Colonic mucosa (tissue), 4 donors: ENCODE measurements at regions not wholly inside any gene's neighbourhood (a gene's known extent, or its start where the extent isn't known, plus 50 kb on each side); places are given as distances from the start of the nearest gene placed in this dataset.

Source experiments
- DNase-seq: peaks from one replicate; pipeline ENCODE4 v3.0.0-alpha.2; 2020
- H3K27ac ChIP-seq: fragments of 200-600 bp; one replicate; pipeline ENCODE4 v1.8.0; 2021
- H3K27me3 ChIP-seq: fragments of 200-600 bp; one replicate; pipeline ENCODE4 v1.8.0; 2021
- H3K36me3 ChIP-seq: fragments of 200-600 bp; one replicate; pipeline ENCODE4 v1.8.0; 2021
- H3K4me1 ChIP-seq: fragments of 200-600 bp; one replicate; pipeline ENCODE4 v1.8.0; 2021; ENCODE audit warnings: mild to moderate bottlenecking
- H3K4me3 ChIP-seq: fragments of 200-600 bp; one replicate; pipeline ENCODE4 v1.8.0; 2021
- H3K9ac ChIP-seq, 2 donors: one replicate each; pipeline ENCODE4 v1.7.0; 2013; ENCODE audit warnings: control low read depth in 2 of 2, low read depth in 2 of 2, low read length in 2 of 2
- H3K9me3 ChIP-seq: fragments of 200-600 bp; one replicate; pipeline ENCODE4 v1.8.0; 2021
- CTCF ChIP-seq: fragments of 200-600 bp; IDR thresholded peaks from one replicate; pipeline ENCODE4 v1.8.0; 2022; ENCODE audit warnings: antibody characterized with exemption, mild to moderate bottlenecking
- intact Hi-C: fragments of 100-400 bp; cut with DNase I; formaldehyde crosslinking; loops from one replicate; pipeline ENCODE4 v1.14.1; 2022
- donor health status: healthy.
- donor health status: DM: no; HTN: no; CAD: no.
- donor health status: DM: no; HTN: no; CAD: no.

GRCh38 chr5:9864791-9865190 is 234.6 kb upstream of the TAS2R1 start:
- H3K9me3 ChIP-seq = peaks cover 3% of the 10 kb centered on the region
- no peak overlapping the region for H3K27ac ChIP-seq
- TF ChIP-seq CTCF = no peak
- H3K4me3 ChIP-seq = no peak overlapping the region
- H3K9ac ChIP-seq = no peak overlapping the region
- no peaks in the 10 kb centered on the region for H3K27me3 ChIP-seq
- no peak for DNase-seq
- no peaks in the 10 kb centered on the region for H3K36me3 ChIP-seq
- intact Hi-C loops = no loop called here
- H3K4me1 ChIP-seq = no peaks in the 10 kb centered on the region

- no peak overlapping the region for H3K9ac ChIP-seq
- TF ChIP-seq CTCF = no peak
- intact Hi-C loops = no loop called here
- H3K27me3 ChIP-seq = no peaks in the 10 kb centered on the region
- no peak overlapping the region for H3K4me3 ChIP-seq
- no peaks in the 10 kb centered on the region for H3K4me1 ChIP-seq
- no peaks in the 10 kb centered on the region for H3K36me3 ChIP-seq
- DNase-seq = no peak
- peaks cover 3% of the 10 kb centered on the region for H3K9me3 ChIP-seq
- no peak overlapping the region for H3K27ac ChIP-seq
Observed at GRCh38 chr5:9863486-9863885, 233.3 kb upstream of the TAS2R1 start.

GRCh38 chr5:9861666-9862256 is 231.6 kb upstream of the TAS2R1 start:
- no peak for TF ChIP-seq CTCF
- Histone ChIP-seq H3K9me3 (peaks cover 3% of the 10 kb centered on the region), H3K36me3 (no peaks in the 10 kb centered on the region), H3K27me3 (no peaks in the 10 kb centered on the region), H3K9ac (no peak overlapping the region), H3K4me1 (no peaks in the 10 kb centered on the region), H3K27ac (no peak overlapping the region), H3K4me3 (no peak overlapping the region)
- intact Hi-C loops = no loop called here
- DNase-seq = no peak

GRCh38 chr5:9859808-9860207 is 229.7 kb upstream of the TAS2R1 start:
- no peaks in the 10 kb centered on the region for H3K27me3 ChIP-seq
- no peak for TF ChIP-seq CTCF

GRCh38 chr5:9858043-9858442 is 227.9 kb upstream of the TAS2R1 start:
- H3K36me3 ChIP-seq = no peaks in the 10 kb centered on the region
- no peak overlapping the region for H3K27ac ChIP-seq
- H3K4me3 ChIP-seq = no peak overlapping the region
- TF ChIP-seq CTCF = no peak
- no peak overlapping the region for H3K9ac ChIP-seq
- no peak for DNase-seq
- intact Hi-C loops = no loop called here
- H3K4me1 ChIP-seq = no peaks in the 10 kb centered on the region
- no peaks in the 10 kb centered on the region for H3K9me3 ChIP-seq
- no peaks in the 10 kb centered on the region for H3K27me3 ChIP-seq

More at GRCh38 chr5:9859808-9860207, 229.7 kb upstream of the TAS2R1 start:
- no peak for DNase-seq
- no peak overlapping the region for H3K9ac ChIP-seq
- no peaks in the 10 kb centered on the region for H3K4me1 ChIP-seq
- H3K4me3 ChIP-seq = no peak overlapping the region
- no peak overlapping the region for H3K27ac ChIP-seq
- H3K9me3 ChIP-seq = no peaks in the 10 kb centered on the region
- intact Hi-C loops = no loop called here
- H3K36me3 ChIP-seq = no peaks in the 10 kb centered on the region
